ENCODE measurements at regions not wholly inside any gene's neighbourhood (a gene's known extent, or its start where the extent isn't known, plus 50 kb on each side); places are given as distances from the start of the nearest gene placed in this dataset.
"Not testable (repeated sequence)": the region's sequence is repeated elsewhere in the genome, so short reads cannot be mapped to it uniquely, and the experiment has no call there.

DNA sequence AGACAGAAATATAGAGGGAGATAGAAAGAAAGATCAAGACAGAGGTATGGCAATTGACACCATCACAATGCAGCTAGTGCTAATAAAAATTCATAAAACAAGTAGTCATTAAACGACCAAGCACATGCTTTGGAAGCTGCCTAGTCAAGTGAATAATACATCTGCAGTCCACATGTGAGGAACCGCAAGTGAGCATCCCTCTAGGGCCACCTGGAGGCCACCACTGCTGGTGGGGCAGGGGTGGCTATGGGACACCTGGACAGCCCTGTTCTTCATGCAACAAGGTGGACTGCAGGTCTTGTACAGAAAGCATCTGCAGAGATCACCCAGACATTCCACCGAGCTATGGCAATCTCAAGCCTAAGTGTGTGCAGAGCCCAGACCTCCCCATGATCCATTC, 451.1 kb upstream of the PFKP start:
- no peak for DNase-seq

DNA sequence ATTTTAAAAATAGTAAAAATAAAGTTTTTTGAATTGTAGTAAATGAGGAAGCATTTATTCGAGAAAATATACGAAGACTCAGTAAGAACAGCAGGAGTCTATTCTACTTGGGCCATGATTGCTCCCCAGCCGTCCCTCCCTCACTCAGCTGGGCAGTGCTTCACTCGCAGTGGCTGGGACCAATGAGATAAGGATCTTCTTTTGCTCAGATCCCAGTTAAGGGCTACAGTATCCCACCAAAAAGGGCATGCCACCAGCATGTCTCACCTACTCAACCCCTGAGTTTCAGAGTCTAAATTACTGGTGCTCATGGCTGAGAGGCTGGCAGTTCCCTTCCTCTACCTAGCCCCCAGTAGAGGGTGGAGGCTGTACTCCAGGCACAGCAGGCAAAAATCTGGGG, 455.7 kb upstream of the PFKP start:
- no peak for DNase-seq

DNA sequence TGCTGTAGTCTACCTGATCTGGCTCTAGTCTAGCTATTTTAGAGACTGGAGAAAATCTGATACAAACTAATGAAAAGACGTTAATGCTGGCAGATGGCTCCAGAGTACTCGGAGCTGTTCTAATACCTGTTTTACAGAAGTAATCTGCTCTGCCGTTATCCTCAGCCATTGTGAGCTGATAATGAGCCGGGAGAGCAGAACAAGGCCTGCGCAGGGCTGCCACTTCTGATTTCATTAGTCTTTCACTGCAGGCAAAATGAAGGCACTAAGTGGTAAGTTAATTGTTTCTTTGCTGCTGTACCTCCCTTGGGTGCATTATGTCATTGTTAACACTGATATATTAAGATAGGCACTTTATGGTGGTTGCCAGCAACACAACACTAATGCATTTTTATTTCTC, 456.4 kb upstream of the PFKP start:
- no peak for DNase-seq

DNA sequence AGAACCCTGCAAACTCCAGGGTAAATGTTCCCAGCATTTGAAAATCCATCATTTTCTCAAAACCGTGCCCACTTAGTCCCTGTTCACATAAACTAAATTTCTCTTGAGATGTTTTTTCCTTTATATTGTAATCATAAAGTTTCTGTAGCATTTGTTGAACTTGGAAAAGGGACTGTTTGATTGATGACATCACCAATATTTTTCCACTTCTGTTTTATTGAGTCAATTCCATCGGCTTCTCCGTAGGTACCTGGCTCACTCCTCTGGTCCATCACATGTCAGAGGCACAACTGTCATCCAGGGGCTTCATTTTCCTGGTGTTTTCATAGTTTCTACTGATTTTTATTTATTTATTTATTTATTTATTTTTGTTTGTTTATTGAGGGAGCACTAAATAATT, 462.5 kb upstream of the PFKP start:
- no peak for DNase-seq

DNA sequence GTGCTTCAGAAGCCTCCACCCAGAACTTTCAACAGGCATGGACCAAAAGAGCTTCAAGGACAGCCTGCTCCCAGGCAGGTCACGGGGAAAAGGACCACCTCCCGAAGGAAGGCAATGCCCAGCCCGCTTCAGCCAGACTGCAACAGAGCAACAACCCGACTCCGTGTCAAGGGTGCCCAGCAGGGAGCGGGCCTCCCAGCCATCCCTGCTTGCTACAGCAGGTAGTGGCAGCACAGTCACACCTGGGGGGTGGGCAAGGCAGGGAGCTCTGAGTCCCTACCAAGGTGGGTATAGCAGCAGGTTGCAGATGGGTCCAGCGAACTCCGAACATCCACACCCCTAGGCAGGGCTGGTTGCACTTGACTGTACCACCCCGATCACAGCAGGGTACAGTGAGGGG, 467.8 kb upstream of the PFKP start:
- DNase-seq = no peak

DNA sequence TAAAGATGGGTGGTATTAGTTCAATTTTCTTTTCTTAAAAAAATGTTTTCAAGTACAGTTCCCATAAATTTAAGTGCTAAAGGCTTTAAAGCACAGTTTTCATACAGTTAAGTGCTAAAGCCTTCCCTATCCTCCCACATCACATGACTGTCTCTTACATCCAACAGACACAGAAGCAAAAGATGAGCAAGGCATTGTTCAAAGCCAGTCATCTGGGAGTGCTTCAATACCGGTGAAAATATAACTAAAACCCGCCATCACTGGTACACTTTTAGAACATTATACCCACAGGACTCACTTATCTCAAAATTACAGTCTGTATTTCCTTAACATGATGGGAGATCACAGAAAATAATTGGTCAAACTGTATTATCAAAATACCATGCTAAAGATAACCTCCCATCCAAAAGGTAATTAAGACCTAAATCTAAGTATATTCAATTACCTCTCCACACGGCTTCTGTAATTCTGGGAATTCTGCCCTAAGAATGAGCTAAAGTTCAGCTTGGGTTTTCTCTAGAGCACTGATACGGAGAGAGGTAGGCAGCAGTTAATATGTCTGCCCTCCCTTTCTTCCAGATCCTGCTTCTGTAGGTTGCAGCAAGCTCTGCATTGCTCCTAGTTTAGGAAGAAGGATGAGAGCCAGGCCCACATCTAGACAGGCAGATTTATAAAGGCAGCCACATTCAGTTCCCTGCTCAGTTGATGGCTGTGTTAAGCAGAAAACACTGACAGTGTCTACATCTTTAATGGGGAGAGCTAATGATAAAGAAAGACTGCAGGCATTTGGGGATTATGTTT, 474.8 kb upstream of the PFKP start:
- DNase-seq = no peak

DNA sequence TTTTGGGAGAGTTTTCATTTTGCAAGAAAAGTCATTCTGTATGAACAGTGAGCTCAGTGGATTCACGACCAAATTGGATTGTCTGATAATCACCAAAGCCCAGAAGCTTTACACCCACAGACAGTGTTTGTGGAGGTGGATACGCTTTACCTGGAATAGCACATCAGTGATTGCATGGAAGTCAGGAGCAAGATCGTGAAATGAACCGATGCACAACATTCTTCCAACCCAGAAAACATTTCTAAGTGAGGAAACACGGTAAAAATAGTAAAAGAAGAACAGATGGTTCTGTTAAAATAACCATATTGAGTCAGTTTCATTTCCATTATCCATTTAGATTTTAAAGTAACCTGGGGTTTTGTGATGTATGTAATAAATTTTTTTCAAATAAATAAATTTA, 478.2 kb upstream of the PFKP start:
- no peak for DNase-seq

DNA sequence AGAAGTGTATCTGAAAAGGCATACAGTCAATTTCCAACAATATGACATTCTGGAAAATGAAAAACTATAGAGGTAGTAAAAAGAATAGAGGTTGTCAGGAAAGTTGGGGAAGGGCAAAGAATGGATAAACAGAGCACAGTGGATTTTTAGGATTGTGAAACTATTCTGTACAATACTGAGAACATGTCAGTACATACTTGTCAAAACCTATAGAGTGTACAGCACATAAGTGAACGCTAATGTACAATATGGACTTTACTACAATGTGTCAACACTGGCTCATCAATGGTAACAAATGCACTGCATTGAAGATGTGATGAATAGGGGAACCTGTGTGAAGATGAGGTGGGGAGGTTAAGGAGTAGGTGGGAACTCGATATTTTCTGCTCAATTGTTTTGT, 483.0 kb upstream of the PFKP start:
- DNase-seq = no peak

DNA sequence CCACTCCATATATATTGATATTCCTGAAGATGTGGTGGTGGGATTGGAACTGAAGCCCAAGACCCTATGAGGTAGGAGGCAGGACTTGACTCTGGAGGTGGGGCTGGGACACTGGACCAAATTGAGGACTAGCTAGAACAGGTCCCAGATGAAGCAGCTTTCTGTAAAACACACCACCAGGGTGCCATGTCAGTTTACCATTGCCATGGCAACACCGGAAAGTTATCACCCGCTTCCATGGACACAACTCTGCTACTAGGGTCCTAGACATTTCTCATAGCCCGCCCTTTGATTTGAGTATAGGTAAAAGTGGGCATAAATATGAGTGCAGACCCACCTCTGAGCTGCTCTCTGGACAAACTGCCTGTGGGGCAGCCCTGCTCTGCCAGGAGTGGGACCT, 490.5 kb upstream of the PFKP start:
- no peak for DNase-seq

DNA sequence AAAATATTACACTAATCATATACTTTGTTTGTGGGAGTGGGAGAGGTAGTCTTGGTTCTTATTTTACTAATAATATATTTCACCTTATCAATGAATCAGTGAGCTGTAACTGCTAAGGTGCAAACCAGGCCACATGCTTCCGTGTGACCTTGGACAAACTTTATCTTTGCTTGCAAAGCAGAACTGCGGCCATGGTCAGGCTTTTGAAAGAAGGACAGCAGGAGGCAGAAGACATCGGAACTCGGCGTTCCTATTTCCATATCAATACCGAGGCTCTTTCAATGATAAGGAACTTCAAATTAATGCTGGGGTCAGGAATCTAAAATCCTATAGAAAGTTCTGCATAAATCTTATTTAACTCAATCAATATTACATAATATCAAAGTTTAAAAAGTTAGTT, 491.9 kb upstream of the PFKP start:
- DNase-seq = no peak

DNA sequence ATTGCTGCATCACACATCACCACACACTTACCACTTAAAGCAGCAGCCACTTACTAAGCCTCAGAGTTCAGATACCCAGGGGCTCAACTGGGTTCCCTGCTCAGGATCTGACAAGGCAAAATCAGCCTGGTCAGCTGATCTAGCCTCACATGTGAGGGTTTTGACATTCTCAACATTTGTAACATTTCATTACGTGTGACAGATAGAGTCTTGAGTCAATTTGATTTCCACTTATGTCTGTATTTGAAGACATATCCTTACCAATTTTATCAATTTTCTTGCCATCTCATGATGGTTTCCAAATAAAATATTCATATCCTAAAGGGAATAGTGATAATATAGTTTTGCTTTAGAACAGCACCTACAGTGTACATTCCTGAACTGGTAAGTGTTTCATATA, 494.7 kb upstream of the PFKP start:
- no peak for DNase-seq

DNA sequence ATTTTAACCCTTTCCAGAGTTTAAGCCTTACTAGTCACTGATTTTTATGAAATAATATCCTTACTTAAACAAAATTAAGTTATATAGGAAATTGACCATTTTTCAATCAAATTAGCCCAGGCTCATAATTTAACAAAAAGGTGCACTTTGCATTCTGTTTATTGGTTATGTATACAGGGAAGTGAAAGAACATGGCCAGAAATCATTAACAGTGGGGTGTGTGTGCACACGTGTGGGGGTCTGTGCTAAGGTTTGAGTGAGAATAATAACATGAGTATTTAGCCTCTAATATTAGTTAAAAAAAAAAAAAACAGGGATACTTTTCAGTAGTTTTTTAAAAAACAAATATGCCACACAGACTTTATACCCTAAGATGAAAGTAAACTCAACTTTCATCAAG, 510.5 kb upstream of the PFKP start:
- no peak for DNase-seq

DNA sequence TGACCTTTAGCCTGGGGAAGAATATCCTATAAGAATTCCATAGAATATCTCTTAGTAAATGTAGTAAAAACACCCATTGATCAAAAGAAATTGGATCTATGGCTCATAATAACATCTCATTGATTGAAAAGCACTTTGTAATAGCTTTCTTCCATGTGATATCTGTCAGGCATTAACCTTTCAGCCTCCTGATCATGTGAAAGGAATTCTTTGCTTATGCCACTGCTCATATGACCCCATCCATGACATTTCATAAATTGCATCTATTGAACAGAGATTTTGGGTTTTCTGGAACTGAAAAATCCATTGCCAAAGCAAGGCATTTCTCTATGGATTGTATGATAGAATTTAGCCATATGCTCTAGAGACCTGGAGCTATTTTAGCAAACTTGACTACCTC, 519.3 kb upstream of the PFKP start:
- no peak for DNase-seq

DNA sequence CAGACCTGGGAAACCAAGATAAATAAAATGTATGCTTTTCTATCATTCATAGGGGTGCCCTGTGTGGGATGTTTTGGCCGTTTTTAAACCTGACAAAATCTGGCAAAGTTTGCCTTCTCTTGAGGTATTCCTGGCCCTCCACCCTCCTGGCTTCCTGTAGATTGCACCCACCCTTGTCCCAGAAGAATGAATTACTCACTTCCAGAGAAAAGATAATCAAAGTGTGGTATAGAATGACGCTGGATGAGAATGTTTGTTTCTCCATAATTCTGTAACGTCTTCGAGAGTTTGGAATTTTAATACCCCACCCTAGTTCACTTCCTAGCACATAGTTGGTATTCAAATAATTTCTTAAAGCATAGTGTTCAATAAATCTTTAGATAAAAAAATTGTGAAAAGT, 519.7 kb upstream of the PFKP start:
- no peak for DNase-seq

DNA sequence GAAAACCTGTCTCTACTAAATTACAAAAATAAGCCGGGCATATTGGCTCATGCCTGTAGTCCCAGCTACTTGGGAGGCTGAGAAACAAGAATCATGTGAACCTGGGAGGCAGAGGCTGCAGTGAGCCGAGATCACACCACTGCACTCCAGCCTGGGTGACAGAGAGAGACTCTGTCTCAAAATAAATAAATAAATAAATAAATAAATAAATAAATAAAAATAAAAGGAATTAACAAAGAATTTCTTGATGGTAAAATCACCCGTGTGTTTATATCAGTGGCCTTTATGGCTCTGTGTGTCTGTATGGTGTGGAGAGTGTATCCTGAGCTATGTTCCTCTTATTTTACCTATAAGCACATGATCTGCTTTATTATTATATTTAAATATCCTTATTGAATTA, 520.5 kb upstream of the PFKP start:
- not testable (repeated sequence) for DNase-seq

DNA sequence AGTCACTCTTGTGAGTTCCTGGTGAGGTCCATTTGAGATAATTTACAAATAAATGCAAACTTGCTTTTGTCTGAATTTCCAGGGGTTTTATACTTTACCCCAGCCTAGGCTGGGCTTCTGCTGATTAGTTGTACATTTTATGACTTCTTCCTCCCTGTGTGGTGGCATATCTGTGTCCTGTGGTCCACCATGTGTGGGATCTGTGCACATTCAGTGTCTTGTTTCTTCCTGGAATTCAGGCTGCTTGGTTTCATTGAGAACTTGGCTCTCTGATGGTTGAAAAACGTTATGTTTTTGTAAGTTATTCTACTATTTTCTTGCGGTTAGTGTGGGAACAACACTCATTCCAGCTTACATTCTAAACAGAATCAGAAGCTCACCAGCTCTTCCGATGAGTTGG, 523.4 kb upstream of the PFKP start:
- DNase-seq = no peak

DNA sequence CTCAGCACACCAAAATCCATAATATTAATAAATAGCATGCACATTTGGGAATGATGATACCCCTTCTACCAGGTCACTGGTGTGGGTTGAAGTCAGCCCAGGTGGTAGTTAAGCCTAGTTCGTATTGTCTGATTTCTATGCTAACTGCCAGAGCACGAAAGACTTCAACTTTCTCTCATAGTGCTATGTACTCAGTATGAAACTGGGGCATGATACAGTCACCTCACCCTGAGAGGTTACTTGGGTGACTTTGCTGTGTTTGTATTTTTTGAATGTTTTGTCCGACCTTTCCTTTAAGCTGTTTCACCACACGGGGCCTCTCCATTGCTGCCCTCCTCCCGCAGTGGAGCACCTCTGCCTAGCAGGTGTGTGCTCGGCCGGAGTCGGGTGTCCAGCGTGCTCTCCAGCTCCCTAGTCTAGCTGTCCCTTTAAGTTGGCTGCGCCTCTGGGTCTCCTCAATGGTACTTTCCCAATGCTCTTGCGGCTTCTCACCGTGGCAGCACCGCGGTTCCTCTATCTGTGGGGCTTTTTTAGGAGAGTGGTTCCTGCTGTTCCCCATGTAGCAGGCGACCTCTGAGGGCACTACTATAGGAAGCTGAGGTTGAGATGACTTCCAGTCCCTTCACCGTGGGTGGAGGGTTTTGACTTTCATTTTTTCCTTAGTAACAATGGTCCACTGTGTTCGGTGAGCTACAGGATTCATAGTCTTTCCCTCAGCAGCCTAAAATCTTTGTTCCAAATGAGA, 524.0 kb upstream of the PFKP start:
- no peak for DNase-seq

DNA sequence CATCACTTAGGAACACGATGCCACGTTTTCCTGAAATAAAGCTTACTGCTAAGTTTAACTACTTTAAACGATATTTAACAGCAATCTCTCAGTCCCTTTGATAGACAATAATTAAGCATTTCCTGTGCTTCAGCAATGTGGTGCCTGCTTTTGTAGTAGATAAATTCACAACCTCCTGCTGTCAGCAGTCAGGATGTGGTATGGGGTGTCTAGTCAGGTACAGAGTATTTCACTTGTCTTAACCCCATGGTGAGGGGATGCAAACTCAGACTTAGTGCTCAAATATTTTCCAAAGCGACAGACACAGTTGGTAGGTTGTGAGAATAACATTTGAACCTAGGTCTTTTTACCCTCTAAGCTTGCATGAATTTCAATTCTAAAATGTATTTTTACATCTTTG, 526.2 kb upstream of the PFKP start:
- DNase-seq = no peak

DNA sequence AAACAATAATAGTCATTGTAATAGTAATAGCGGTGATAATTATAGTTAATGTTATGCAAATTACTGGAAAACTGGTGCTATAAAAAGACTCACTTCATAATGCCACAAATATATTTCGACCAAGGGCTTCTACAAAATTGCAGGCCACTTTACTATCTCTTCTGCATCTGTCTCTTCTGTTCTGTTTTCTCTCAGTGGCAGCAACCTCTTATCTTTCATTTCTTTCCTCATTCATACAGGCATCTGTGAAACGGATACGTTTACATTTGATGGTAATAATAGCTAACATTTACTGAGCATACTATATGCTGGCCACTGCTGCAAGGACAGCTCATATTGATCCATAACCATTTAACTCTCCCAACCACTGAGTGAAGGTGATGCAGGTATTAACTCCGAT, 537.4 kb upstream of the PFKP start:
- no peak for DNase-seq

DNA sequence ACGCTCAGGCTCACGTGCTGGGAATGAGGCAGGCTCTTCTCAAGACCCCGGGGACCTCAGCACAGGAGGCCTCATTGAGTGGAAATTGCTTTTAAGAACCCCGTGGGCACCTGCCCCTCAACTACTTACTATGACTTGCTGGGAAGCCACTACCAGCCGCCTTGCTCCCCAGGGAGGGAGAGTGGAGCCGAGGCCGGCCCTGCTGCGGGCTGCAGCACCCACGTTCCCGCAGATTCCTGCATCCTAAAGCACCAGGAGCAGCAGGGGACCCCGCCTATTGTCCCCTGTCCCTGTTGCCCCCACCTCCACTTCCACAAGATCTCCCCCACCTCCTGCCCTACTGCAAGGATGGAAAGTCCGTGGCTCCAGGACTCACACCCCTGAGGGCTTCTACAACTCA, 541.6 kb upstream of the PFKP start:
- no peak for DNase-seq

DNA sequence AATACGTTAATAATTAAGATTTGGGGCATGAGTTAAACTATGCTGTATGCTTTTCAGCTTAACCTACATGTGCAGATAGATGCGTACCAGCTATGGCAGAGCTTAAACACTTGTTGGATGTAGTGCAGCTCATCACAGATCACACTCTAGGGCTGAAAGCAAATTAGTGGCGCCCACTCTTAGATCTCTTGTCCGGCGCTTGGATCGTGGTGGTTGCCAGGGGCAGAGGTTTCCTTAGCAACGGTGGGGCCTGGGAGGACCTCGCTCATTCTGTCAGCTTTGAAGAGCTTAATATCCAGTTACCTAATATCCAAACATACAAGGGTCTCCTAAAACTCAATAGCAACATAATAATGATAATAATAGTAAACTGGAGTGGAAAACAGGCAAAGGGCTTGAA, 548.2 kb upstream of the PFKP start:
- no peak for DNase-seq

DNA sequence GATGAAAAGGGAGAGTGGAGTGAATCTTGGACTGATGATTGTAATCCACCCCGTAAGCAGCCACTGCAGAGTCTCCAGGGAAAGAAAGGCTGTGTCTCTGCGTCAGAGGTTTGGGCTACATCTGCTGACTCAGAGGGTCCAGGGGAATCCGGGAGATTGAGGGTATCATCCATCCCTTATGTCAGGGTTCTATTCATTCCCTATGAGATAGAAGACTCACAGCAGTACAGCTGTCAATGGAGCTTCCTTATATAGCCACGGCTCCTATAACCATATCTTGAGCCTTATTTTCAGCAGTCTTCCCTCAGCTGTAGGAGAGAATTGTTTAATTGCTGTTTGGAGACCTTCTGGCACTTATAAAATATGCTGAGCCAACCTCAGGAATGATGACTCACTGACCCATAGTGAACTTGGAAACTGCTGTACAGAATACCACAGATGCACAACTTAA, 558.2 kb upstream of the PFKP start:
- DNase-seq = no peak

DNA sequence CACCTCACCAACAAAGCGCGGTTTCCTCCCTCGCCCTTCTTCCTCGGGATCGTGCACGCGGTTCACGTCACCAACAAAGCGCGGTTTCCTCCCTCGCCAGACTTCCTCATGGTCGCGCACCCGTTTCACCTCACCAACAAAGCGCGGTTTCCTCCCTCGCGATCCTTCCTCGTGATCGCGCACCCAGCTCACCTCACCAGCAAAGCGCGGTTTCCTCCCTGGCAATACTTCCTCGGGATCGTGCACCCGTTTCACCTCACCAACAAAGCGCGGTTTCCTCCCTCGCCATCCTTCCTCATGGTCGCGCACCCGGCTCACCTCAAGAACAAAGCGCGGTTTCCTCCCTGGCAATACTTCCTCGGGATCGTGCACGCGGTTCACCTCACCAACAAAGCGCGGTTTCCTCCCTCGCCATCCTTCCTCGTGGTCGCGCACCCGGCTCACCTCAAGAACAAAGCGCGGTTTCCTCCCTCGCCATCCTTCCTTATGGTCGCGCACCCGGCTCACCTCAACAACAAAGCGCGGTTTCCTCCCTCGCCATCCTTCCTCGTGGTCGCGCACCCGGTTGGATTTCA, 565.9 kb upstream of the PFKP start:
- not testable (repeated sequence) for DNase-seq

DNA sequence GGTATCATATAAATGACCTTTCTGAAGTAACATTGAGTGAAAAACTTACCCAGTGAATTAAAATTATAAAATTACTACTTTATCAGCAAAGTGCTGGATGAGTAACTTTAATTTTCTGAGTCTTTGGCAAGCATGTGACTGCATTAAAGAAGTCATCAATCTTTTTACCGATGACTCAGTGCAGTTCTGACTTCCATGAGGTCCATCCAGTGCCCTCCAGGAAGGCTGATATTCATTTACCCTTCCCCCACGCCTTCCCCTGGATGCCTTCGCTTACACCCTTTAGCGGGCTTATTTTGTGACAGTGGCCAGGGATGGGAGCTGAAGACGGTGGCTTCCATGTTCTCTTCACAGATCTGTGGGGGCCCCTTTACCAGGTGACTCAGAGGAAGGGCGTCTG, 572.9 kb upstream of the PFKP start:
- no peak for DNase-seq

Data from activated effector memory CD4-positive, alpha-beta T cell treated with Interleukin-2 at 50 U/mL for 16 hours (primary cell).